ENCODE measurements at regions not wholly inside any gene's neighbourhood (a gene's known extent, or its start where the extent isn't known, plus 50 kb on each side); places are given as distances from the start of the nearest gene placed in this dataset.
"Not testable (repeated sequence)": the region's sequence is repeated elsewhere in the genome, so short reads cannot be mapped to it uniquely, and the experiment has no call there.

- no peak for DNase-seq
These were observed 75.2 kb upstream of the SSBP2 start for GRCh38 chr5:81826128-81826527.

DNA sequence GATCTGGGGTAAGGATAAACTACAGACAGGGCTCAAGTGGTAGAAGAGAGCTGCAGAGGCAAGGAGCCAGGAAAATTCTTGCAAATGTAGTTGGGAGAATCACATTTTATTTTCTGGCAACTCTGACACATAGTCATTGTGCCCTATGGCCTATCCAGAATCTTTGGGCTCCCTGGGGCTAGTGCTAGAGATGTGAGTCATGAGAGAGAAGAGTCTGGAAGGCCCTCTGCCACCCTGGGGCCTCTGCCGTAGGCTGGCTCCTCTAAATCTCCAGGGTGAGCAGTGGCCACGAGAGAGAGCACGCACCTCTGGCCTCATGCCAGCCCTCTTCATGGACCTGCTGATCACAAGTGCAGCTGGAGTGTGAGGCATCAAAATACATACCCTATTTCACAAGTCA lies 74.3 kb upstream of the SSBP2 start:
- no peak for DNase-seq

- DNase-seq = not testable (repeated sequence)
These were observed 72.8 kb upstream of the SSBP2 start for GRCh38 chr5:81823736-81824135.

DNA sequence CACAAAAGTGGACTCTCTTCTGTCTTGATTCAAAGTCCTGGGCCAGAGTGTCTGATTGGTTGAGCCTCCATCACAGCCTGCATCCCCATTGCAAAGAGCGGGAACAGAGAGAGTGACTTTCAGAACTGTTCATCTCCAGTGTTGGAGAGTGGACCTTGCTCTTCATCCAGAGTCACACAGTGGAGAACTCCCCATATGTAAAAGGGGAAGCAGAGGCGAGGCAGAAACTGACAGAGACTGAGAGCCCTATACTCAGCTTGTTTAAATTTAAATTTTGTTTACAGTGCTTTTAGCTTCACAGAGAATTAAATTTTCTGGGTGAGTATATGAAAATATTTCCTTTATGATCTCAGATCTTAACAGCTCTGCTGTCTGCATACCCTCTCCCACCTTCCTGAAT lies 70.0 kb upstream of the SSBP2 start:
- DNase-seq = no peak

DNA sequence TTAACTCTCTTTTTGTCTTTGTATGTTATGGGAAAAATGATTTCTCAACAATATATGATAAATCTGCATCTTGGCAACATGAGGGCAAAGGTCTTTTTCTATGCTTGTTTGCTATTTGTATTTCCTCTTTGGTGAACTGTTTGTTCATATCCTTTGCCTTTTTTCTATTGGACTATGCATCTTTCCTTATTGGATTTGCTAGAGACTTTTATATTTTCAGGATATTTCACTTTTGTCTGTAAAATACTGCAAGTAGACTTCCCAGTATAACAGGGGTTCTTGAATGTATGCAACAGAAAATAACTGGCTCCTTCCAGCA lies 69.4 kb upstream of the SSBP2 start:
- no peak for DNase-seq

GRCh38 chr5:81819556-81820317 lies 68.8 kb upstream of the SSBP2 start:
- no peak for DNase-seq

DNA sequence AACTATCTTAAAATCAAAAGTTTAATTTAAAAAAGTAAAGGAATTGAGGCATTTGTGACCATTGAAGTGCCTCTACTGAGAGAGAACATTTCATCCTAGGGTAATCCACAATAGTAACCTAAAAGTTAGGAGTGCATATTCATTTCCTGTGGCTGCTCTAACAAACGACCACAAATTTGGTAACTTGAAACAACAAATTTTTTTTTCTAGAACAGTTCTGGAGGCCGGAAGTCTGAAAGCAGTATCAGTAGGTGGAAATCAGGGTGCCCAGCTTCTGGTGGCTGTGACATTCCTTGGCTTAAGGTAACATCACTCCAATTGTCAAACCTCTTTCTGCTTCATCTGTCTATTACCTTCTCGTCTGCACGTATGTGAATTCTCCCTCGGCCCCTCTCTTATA lies 67.1 kb upstream of the SSBP2 start:
- DNase-seq = no peak

DNA sequence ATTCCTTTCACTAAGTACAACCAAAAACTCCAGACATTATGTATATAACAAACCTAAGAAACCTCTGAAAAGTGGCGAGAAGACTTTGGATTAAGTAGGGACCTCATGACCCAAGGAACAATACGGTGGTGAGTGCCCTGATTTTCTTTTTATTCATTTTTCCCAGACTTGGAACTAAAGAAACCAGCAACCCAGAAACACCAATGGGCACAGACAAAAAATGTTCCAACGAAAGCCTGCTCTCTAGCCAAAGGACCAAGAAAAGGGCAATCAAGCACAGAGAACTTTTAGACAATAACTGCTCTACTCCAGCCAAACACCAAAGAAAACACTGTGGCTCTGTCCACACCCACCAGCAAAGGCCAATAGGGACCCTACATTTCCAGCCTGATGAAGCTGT lies 66.2 kb upstream of the SSBP2 start:
- no peak for DNase-seq

DNA sequence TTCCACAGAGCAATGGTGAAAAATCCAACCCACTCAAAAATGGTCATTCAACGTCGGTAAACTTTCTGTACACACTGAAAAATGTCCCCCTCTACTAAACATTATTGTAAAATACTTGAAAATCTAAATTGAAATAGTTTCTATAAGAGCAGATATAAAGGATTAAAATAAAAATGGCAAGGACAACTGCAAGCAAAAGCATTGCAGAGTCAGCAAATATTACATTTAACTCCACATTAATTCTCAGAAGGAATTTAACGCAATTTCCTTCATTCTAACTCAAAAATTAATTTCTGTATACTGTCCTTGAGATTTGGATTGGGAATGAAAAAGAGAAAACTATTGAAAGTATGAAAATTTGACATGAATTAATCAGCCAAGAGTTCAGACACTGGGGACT lies 64.4 kb upstream of the SSBP2 start:
- no peak for DNase-seq

GRCh38 chr5:81808106-81808505 lies 57.2 kb upstream of the SSBP2 start:
- no peak for DNase-seq

- DNase-seq = no peak
These were observed 54.2 kb upstream of the SSBP2 start for GRCh38 chr5:81805086-81805485.

DNA sequence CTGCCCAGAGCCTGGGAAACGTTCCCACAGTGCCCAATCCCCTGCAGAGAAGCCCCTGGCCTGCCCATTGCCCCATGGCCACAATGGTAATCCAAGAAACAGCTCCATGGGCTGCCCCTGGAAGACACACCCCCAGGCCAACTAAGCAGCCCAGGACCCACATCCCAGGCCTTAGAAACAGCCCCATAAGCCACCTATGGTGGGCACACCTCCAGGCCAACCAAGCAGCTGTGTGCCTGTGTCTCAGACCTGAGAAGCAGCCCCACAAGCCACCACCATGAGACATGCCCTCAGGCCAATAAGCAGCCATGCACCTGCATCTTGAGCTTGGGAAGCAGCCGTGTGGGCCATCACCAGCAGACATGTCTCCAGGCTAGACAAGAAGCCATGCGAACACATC lies 52.9 kb upstream of the SSBP2 start:
- DNase-seq = no peak

DNA sequence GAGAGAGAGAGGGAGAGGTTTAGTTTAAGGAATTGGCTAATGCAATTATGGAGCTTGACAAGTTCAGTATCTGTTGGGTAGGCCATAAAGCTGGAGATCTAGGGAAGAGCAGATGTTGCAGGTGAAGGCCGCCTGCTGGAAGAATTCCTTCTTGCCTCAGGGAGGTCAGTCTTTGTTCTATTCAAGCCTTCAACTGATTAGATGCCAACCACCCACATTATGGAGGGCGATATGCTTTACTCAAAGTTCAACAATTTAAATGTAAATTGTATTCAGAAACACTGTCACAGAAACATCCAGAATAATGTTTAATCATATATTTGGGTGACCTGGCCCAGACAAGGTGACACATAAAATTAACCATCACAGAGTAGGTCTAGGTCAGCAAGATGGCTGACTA lies 51.7 kb upstream of the SSBP2 start:
- DNase-seq = no peak

DNA sequence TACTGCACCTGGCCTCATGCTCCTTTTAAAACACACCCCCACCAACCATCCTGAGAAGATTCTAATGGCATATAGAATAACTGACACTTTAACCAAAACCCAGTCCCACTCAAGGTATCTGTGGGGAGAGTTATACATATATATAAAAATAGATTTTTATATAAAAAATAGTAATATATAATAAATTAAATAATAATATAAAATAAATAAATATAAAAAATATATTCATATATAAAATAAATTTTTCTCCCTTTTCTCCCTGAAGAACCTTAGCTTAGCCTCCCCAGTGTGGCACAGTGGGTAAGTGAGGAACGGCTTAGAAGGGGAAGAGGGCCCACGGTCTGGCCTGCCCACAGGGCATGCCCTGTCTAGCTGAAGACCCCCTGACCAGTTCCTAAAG lies 51.1 kb upstream of the SSBP2 start:
- DNase-seq = no peak

- DNase-seq = no peak
These were observed 49.9 kb upstream of the SSBP2 start for GRCh38 chr5:81800797-81801196.

Data from right kidney (tissue), 1 donor.